ENCODE measurements at regions not wholly inside any gene's neighbourhood (a gene's known extent, or its start where the extent isn't known, plus 50 kb on each side); places are given as distances from the start of the nearest gene placed in this dataset.

DNA sequence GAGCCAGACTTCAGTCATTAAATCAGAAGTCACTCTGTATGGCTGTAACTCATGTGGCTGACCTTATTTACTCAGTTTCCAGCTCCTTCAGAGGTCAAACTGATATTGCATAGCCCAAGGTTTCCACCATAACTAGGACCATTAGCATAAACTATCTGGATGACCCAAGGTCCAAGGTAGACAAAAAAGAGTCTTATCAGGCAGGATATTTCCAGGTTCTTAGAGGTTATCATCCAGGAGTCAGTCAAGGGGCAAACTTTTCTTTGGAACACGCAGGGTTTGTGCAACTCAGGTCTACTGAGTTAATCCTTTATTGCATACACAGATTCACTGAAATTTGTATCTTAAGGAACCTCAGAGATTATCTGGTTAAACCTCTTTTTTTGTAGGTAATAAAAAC, 66.5 kb downstream of the AVPR1A start:
- no peaks in the 10 kb centered on the region for H3K79me2 ChIP-seq (ENCODE audit: control insufficient read depth, insufficient read depth, low read length)
- no peaks in the 10 kb centered on the region for H3K9me3 ChIP-seq (replicated peaks; ENCODE audit: control insufficient read depth, insufficient read depth, low read length)
- H3K4me2 ChIP-seq (ENCODE audit: control insufficient read depth, insufficient read depth): no peak overlapping the region
- H3K36me3 ChIP-seq (ENCODE audit: control insufficient read depth in 2 of 2, insufficient read depth in 2 of 2, low read length in 1 of 2): no peaks in the 10 kb centered on the region
- H2AFZ ChIP-seq (ENCODE audit: control insufficient read depth, low read depth, low read length): no peak overlapping the region
- in situ Hi-C loops (cut with MboI): no loop called here
- no peaks in the 10 kb centered on the region for H3K4me1 ChIP-seq (ENCODE audit: control insufficient read depth, insufficient read depth, low read length)
- ChIA-PET SMC1A (ENCODE audit: uncharacterized antibody, unreplicated experiment) (interaction anchor here (1.1 kb wide), 1 partner anchor 15 kb away, joined by 5 read pairs; no protein-coding TSS in a partner anchor), POLR2A (no interaction called here), CTCF (interaction anchor here (0.8 to 1.0 kb wide), 2 partner anchors 9 kb away, joined by 4 read pairs; no protein-coding TSS in a partner anchor), RAD21 (ENCODE audit: unreplicated experiment) (no interaction called here)
- no peak overlapping the region for H3K27ac ChIP-seq (ENCODE audit: control insufficient read depth, insufficient read depth)
- ATAC-seq (no peak), FAIRE-seq (no peak), DNase-seq (ENCODE audit: low read depth, low spot score) (no peak)
- no peak overlapping the region for H3K9ac ChIP-seq (ENCODE audit: control insufficient read depth, insufficient read depth, low read length)
- no peaks in the 10 kb centered on the region for H4K20me1 ChIP-seq (ENCODE audit: control insufficient read depth, insufficient read depth)
- no peak overlapping the region for H3K4me3 ChIP-seq
- WGBS (ENCODE audit: insufficient coverage, insufficient replicate concordance, low lambda C conversion rate, missing lambda C conversion rate): 0% methylated on average over 1 of the region's 1 CpG
- no peaks in the 10 kb centered on the region for H3K27me3 ChIP-seq (replicated peaks in 1 of 2; ENCODE audit: control insufficient read depth in 2 of 2, insufficient read depth in 2 of 2, low read length in 1 of 2)
- no TSS peak for BruUV-seq (replicated peaks)
- intact Hi-C loops (cut with micrococcal nuclease; ENCODE audit: unreplicated experiment): no loop called here
- TF ChIP-seq TARDBP (IDR thresholded peaks at IDR 0.05; ENCODE audit: borderline replicate concordance) (no peak), SIN3A (IDR thresholded peaks at IDR 0.05; ENCODE audit: low read depth, low read length) (no peak), CHD1 (IDR thresholded peaks at IDR 0.05; ENCODE audit: low read depth, low read length) (no peak), SIX5 (IDR thresholded peaks at IDR 0.05; ENCODE audit: low read depth, low read length, severe bottlenecking) (no peak), EP300 (IDR thresholded peaks at IDR 0.05; ENCODE audit: borderline replicate concordance in 1 of 2, control insufficient read depth in 1 of 2, low read depth in 2 of 2, low read length in 2 of 2) (no peak), BHLHE40 (IDR thresholded peaks at IDR 0.05; ENCODE audit: borderline replicate concordance in 1 of 2, low read depth in 2 of 2, low read length in 1 of 2) (no peak), TCF7 (IDR thresholded peaks at IDR 0.05; ENCODE audit: borderline replicate concordance) (no peak), NFXL1 (IDR thresholded peaks at IDR 0.05; ENCODE audit: borderline replicate concordance) (no peak), SMARCA5 (IDR thresholded peaks at IDR 0.05) (no peak), ZZZ3 (IDR thresholded peaks at IDR 0.05; ENCODE audit: control insufficient read depth, insufficient read length, low read depth) (no peak), DPF2 (IDR thresholded peaks at IDR 0.05) (no peak), SREBF1 (IDR thresholded peaks at IDR 0.05; ENCODE audit: low read length) (no peak), CEBPB (IDR thresholded peaks at IDR 0.05; ENCODE audit: borderline replicate concordance in 1 of 2, low read depth in 2 of 2, low read length in 2 of 2) (no peak), RELA (IDR thresholded peaks at IDR 0.05; ENCODE audit: borderline replicate concordance, partially characterized antibody) (no peak)
- TF ChIP-seq, protein P1, sequence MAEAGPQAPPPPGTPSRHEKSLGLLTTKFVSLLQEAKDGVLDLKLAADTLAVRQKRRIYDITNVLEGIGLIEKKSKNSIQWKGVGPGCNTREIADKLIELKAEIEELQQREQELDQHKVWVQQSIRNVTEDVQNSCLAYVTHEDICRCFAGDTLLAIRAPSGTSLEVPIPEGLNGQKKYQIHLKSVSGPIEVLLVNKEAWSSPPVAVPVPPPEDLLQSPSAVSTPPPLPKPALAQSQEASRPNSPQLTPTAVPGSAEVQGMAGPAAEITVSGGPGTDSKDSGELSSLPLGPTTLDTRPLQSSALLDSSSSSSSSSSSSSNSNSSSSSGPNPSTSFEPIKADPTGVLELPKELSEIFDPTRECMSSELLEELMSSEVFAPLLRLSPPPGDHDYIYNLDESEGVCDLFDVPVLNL (IDR thresholded peaks at IDR 0.05; ENCODE audit: low read depth, low read length): no peak
- TF ChIP-seq, protein P2, sequence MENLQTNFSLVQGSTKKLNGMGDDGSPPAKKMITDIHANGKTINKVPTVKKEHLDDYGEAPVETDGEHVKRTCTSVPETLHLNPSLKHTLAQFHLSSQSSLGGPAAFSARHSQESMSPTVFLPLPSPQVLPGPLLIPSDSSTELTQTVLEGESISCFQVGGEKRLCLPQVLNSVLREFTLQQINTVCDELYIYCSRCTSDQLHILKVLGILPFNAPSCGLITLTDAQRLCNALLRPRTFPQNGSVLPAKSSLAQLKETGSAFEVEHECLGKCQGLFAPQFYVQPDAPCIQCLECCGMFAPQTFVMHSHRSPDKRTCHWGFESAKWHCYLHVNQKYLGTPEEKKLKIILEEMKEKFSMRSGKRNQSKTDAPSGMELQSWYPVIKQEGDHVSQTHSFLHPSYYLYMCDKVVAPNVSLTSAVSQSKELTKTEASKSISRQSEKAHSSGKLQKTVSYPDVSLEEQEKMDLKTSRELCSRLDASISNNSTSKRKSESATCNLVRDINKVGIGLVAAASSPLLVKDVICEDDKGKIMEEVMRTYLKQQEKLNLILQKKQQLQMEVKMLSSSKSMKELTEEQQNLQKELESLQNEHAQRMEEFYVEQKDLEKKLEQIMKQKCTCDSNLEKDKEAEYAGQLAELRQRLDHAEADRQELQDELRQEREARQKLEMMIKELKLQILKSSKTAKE (IDR thresholded peaks at IDR 0.05; ENCODE audit: low read depth, poor library complexity, severe bottlenecking): no peak
- TF ChIP-seq, protein P3, sequence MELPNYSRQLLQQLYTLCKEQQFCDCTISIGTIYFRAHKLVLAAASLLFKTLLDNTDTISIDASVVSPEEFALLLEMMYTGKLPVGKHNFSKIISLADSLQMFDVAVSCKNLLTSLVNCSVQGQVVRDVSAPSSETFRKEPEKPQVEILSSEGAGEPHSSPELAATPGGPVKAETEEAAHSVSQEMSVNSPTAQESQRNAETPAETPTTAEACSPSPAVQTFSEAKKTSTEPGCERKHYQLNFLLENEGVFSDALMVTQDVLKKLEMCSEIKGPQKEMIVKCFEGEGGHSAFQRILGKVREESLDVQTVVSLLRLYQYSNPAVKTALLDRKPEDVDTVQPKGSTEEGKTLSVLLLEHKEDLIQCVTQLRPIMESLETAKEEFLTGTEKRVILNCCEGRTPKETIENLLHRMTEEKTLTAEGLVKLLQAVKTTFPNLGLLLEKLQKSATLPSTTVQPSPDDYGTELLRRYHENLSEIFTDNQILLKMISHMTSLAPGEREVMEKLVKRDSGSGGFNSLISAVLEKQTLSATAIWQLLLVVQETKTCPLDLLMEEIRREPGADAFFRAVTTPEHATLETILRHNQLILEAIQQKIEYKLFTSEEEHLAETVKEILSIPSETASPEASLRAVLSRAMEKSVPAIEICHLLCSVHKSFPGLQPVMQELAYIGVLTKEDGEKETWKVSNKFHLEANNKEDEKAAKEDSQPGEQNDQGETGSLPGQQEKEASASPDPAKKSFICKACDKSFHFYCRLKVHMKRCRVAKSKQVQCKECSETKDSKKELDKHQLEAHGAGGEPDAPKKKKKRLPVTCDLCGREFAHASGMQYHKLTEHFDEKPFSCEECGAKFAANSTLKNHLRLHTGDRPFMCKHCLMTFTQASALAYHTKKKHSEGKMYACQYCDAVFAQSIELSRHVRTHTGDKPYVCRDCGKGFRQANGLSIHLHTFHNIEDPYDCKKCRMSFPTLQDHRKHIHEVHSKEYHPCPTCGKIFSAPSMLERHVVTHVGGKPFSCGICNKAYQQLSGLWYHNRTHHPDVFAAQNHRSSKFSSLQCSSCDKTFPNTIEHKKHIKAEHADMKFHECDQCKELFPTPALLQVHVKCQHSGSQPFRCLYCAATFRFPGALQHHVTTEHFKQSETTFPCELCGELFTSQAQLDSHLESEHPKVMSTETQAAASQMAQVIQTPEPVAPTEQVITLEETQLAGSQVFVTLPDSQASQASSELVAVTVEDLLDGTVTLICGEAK (IDR thresholded peaks at IDR 0.05; ENCODE audit: borderline replicate concordance): no peak
- TF ChIP-seq, protein P4, sequence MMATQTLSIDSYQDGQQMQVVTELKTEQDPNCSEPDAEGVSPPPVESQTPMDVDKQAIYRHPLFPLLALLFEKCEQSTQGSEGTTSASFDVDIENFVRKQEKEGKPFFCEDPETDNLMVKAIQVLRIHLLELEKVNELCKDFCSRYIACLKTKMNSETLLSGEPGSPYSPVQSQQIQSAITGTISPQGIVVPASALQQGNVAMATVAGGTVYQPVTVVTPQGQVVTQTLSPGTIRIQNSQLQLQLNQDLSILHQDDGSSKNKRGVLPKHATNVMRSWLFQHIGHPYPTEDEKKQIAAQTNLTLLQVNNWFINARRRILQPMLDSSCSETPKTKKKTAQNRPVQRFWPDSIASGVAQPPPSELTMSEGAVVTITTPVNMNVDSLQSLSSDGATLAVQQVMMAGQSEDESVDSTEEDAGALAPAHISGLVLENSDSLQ (IDR thresholded peaks at IDR 0.05): no peak
